ENCODE measurements at regions not wholly inside any gene's neighbourhood (a gene's known extent, or its start where the extent isn't known, plus 50 kb on each side); places are given as distances from the start of the nearest gene placed in this dataset.

DNA sequence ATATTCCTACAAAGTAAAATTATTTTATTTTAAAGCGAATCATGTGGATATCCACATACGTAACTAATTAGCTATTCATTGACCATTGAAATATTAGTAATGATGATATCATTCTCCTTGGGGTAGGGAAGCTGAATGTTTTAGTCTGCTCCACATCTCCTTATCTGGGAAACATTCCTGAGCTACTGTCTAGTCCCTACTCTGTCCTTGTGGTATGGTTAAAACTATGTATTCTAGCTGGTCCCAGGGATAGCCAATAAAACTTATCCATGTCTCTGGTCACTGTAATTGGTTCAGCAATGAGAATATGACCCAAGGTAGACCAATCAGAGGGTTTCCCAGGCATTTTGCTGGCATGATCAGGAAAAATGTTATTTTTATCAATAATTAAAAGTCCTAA is 76.0 kb upstream of the DAP start:
- no peaks in the 10 kb centered on the region for H3K27me3 ChIP-seq (replicated peaks in 1 of 4; ENCODE audit: control insufficient read depth in 3 of 4, extremely low read depth in 1 of 4, insufficient read depth in 3 of 4, low read length in 3 of 4)
- H3K36me3 ChIP-seq (ENCODE audit: control insufficient read depth in 2 of 4, insufficient read depth in 4 of 4, low read length in 3 of 4): no peaks in the 10 kb centered on the region
- H2BK15ac ChIP-seq (ENCODE audit: low read length): no peak overlapping the region
- TF ChIP-seq SIX5 (IDR thresholded peaks at IDR 0.05; ENCODE audit: low read depth, low read length) (no peak), NRF1 (IDR thresholded peaks at IDR 0.05; ENCODE audit: low read depth, low read length) (no peak), TBP (IDR thresholded peaks at IDR 0.05; ENCODE audit: low read depth, low read length) (no peak), JUN (IDR thresholded peaks at IDR 0.05; ENCODE audit: low read depth, low read length) (no peak), EGR1 (IDR thresholded peaks at IDR 0.05; ENCODE audit: borderline replicate concordance, low read depth, low read length) (no peak), YY1 (IDR thresholded peaks at IDR 0.05; ENCODE audit: low read depth, low read length) (no peak), CBX8 (IDR thresholded peaks at IDR 0.05; ENCODE audit: borderline replicate concordance, low read depth, low read length) (no peak), BCL11A (IDR thresholded peaks at IDR 0.05; ENCODE audit: low read depth in 2 of 2, low read length in 2 of 2) (no peak), CREB1 (IDR thresholded peaks at IDR 0.05) (no peak)
- TF ChIP-seq, protein P1, sequence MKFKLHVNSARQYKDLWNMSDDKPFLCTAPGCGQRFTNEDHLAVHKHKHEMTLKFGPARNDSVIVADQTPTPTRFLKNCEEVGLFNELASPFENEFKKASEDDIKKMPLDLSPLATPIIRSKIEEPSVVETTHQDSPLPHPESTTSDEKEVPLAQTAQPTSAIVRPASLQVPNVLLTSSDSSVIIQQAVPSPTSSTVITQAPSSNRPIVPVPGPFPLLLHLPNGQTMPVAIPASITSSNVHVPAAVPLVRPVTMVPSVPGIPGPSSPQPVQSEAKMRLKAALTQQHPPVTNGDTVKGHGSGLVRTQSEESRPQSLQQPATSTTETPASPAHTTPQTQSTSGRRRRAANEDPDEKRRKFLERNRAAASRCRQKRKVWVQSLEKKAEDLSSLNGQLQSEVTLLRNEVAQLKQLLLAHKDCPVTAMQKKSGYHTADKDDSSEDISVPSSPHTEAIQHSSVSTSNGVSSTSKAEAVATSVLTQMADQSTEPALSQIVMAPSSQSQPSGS (IDR thresholded peaks at IDR 0.05; ENCODE audit: low read length): no peak
- TF ChIP-seq, protein P2, sequence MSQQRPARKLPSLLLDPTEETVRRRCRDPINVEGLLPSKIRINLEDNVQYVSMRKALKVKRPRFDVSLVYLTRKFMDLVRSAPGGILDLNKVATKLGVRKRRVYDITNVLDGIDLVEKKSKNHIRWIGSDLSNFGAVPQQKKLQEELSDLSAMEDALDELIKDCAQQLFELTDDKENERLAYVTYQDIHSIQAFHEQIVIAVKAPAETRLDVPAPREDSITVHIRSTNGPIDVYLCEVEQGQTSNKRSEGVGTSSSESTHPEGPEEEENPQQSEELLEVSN (IDR thresholded peaks at IDR 0.05): no peak
- H3K9ac ChIP-seq (replicated peaks in 1 of 4; ENCODE audit: extremely low read depth in 1 of 4, low read depth in 3 of 4, low read length in 3 of 4): no peak overlapping the region
- no peak overlapping the region for H4K5ac ChIP-seq (ENCODE audit: insufficient read length, low read depth, low read length)
- H2BK120ac ChIP-seq (replicated peaks; ENCODE audit: low read depth, low read length): no peak overlapping the region
- H3K18ac ChIP-seq (ENCODE audit: extremely low read depth, low read length): no peak overlapping the region
- H3K4me3 ChIP-seq (ENCODE audit: extremely low read depth in 1 of 4, insufficient read depth in 2 of 4, low read depth in 3 of 4, low read length in 4 of 4): no peak overlapping the region
- H3K4me1 ChIP-seq (replicated peaks in 1 of 4; ENCODE audit: control insufficient read depth in 3 of 4, insufficient read depth in 4 of 4, low read length in 3 of 4): no peaks in the 10 kb centered on the region; a peak in 1 of 7 replicates
- H3K4me2 ChIP-seq (ENCODE audit: insufficient read depth in 1 of 2, low read depth in 2 of 2, low read length in 2 of 2): no peak overlapping the region
- CTCF ChIA-PET (ENCODE audit: partially characterized antibody): interaction anchor here (0.6 to 4.4 kb wide), 6 partner anchors 10 to 136 kb away, joined by 3 to 38 read pairs (median 4); no protein-coding TSS in a partner anchor
- H2BK12ac ChIP-seq (ENCODE audit: low read depth, low read length): no peak overlapping the region
- FAIRE-seq (no peak), DNase-seq (ENCODE audit: low read depth in 1 of 2, low spot score in 2 of 2) (no peak)
- H4K91ac ChIP-seq (replicated peaks; ENCODE audit: insufficient read length, low read length): no peak overlapping the region
- no peak overlapping the region for H3K4ac ChIP-seq (replicated peaks; ENCODE audit: insufficient read length, low read depth, low read length)
- no peaks in the 10 kb centered on the region for H4K20me1 ChIP-seq (replicated peaks in 1 of 2; ENCODE audit: control insufficient read depth in 1 of 2, insufficient read depth in 2 of 2, low read length in 2 of 2)
- no peak overlapping the region for H3K23ac ChIP-seq (ENCODE audit: insufficient read length)
- WGBS, 2 experiments (ENCODE audit: extremely low coverage in 1 of 2, insufficient coverage in 1 of 2, insufficient read length in 1 of 2, insufficient replicate concordance in 2 of 2, low coverage in 1 of 2, low lambda C conversion rate in 2 of 2, missing lambda C conversion rate in 1 of 2): 88% methylated on average over 2 of the region's 2 CpGs; no CpG with 5 or more reads in 1 of the 2 experiments
- no peaks in the 10 kb centered on the region for H3K79me1 ChIP-seq (ENCODE audit: low read depth, low read length)
- no peak overlapping the region for H2BK5ac ChIP-seq (ENCODE audit: low read depth, low read length)
- H2BK20ac ChIP-seq (ENCODE audit: low read length): no peak overlapping the region
- no peak overlapping the region for H2AK5ac ChIP-seq (ENCODE audit: low read depth, low read length)
- no peak overlapping the region for H4K8ac ChIP-seq (ENCODE audit: extremely low read depth, insufficient read depth, low read length)
- no peak overlapping the region for H3K56ac ChIP-seq (replicated peaks; ENCODE audit: insufficient read length, low read depth, low read length)
- no peak overlapping the region for H2AFZ ChIP-seq (ENCODE audit: low read length)
- POLR2A ChIA-PET (ENCODE audit: partially characterized antibody): no interaction called here
- H3K79me2 ChIP-seq (ENCODE audit: control insufficient read depth in 1 of 2, insufficient read depth in 2 of 2, low read length in 2 of 2): no peaks in the 10 kb centered on the region
- H3K14ac ChIP-seq (ENCODE audit: insufficient read length): no peak overlapping the region
- no peaks in the 10 kb centered on the region for H3K23me2 ChIP-seq (ENCODE audit: low read depth, low read length)
- no peak overlapping the region for H3K27ac ChIP-seq (ENCODE audit: low read depth, low read length)
- H3K9me3 ChIP-seq (ENCODE audit: insufficient read depth in 2 of 2, low read depth in 1 of 2, low read length in 1 of 2): no peaks in the 10 kb centered on the region

Data from H1 (cell line).